GM18868 (cell line): ENCODE measurements at regions not wholly inside any gene's neighbourhood (a gene's known extent, or its start where the extent isn't known, plus 50 kb on each side); places are given as distances from the start of the nearest gene placed in this dataset.

ENCODE experiments used
- ATAC-seq: cut with Tn5 transposase; IDR thresholded peaks from one replicate; pipeline ENCODE4 v1.9.1; 2021; ENCODE audit warnings: mild to moderate bottlenecking, moderate library complexity; ENCODE audit not compliant: unreplicated experiment

GRCh38 chr6:12379181-12379580 lies 89.0 kb downstream of the EDN1 start:
- no peak for ATAC-seq

- no peak for ATAC-seq
These were observed 91.4 kb downstream of the EDN1 start for GRCh38 chr6:12381587-12381986.

GRCh38 chr6:12383448-12383847 lies 93.3 kb downstream of the EDN1 start:
- peak; percentile 73 for ATAC-seq

- no peak for ATAC-seq
These were observed 94.3 kb downstream of the EDN1 start for GRCh38 chr6:12384357-12384912.

- ATAC-seq, result no peak
These were observed 95.2 kb downstream of the EDN1 start for GRCh38 chr6:12385316-12385715.

- no peak for ATAC-seq
These were observed 96.7 kb downstream of the EDN1 start for GRCh38 chr6:12386816-12387215.

- no peak for ATAC-seq
These were observed 101.3 kb downstream of the EDN1 start for GRCh38 chr6:12391472-12391871.

- no peak for ATAC-seq
These were observed 102.3 kb downstream of the EDN1 start for GRCh38 chr6:12392490-12392889.

- ATAC-seq, result no peak
These were observed 102.9 kb downstream of the EDN1 start for GRCh38 chr6:12393100-12393499.

GRCh38 chr6:12394170-12394569 lies 104.0 kb downstream of the EDN1 start:
- ATAC-seq, result no peak

- no peak for ATAC-seq
These were observed 105.7 kb downstream of the EDN1 start for GRCh38 chr6:12395898-12396297.

GRCh38 chr6:12401200-12401599 lies 111.0 kb downstream of the EDN1 start:
- ATAC-seq, result no peak

- ATAC-seq, result no peak
These were observed 113.2 kb downstream of the EDN1 start for GRCh38 chr6:12403201-12403826.

GRCh38 chr6:12403947-12404647 lies 113.9 kb downstream of the EDN1 start:
- ATAC-seq, result no peak

GRCh38 chr6:12404651-12405050 lies 114.5 kb downstream of the EDN1 start:
- no peak for ATAC-seq

- ATAC-seq, result no peak
These were observed 118.6 kb downstream of the EDN1 start for GRCh38 chr6:12408752-12409151.

GRCh38 chr6:12410946-12411345 lies 120.8 kb downstream of the EDN1 start:
- no peak for ATAC-seq

- ATAC-seq, result no peak
These were observed 124.0 kb downstream of the EDN1 start for GRCh38 chr6:12414096-12414675.

GRCh38 chr6:12415980-12416598 lies 125.9 kb downstream of the EDN1 start:
- no peak for ATAC-seq

GRCh38 chr6:12417191-12417590 lies 127.0 kb downstream of the EDN1 start:
- ATAC-seq, result no peak

GRCh38 chr6:12418946-12419345 lies 128.8 kb downstream of the EDN1 start:
- no peak for ATAC-seq
